ENCODE measurements at regions not wholly inside any gene's neighbourhood (a gene's known extent, or its start where the extent isn't known, plus 50 kb on each side); places are given as distances from the start of the nearest gene placed in this dataset.

- H3K27ac Mint-ChIP-seq: no peak overlapping the region
- no peaks in the 10 kb centered on the region for H3K36me3 Mint-ChIP-seq (ENCODE audit: low read depth)
- ATAC-seq (replicated peaks): no peak
- no peaks in the 10 kb centered on the region for H3K27me3 Mint-ChIP-seq
- no peak overlapping the region for H3K4me3 Mint-ChIP-seq
- H3K4me1 Mint-ChIP-seq: no peaks in the 10 kb centered on the region
- H3K9me3 Mint-ChIP-seq: peaks cover 15% of the 10 kb centered on the region
Measured at GRCh38 chr6:9492790-9493189, 922.1 kb downstream of the TFAP2A start.

DNA sequence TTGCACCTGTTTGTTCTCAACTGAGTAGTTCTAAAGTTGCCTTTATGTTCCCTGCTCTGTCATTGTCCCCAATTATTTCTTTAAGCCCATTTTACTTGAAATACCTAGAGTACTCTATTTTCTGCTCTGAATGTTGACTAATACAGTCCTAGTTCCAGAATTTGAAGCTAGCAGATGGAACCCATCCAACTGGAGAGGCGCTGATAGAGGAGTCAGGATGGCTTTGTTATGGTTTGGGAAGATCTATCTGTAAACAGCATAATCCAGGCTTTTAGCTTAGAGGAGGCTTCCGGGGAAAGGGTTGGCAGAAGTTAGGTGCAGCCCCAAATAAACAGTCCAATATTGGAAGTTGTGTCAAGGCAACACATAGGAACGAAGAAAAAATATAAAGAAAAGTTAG, 927.7 kb downstream of the TFAP2A start:
- H3K27me3 Mint-ChIP-seq: no peaks in the 10 kb centered on the region
- no peaks in the 10 kb centered on the region for H3K36me3 Mint-ChIP-seq (ENCODE audit: low read depth)
- peaks cover 4% of the 10 kb centered on the region for H3K9me3 Mint-ChIP-seq
- H3K4me1 Mint-ChIP-seq: no peaks in the 10 kb centered on the region
- no peak for ATAC-seq (replicated peaks)
- H3K4me3 Mint-ChIP-seq: no peak overlapping the region
- H3K27ac Mint-ChIP-seq: no peak overlapping the region

DNA sequence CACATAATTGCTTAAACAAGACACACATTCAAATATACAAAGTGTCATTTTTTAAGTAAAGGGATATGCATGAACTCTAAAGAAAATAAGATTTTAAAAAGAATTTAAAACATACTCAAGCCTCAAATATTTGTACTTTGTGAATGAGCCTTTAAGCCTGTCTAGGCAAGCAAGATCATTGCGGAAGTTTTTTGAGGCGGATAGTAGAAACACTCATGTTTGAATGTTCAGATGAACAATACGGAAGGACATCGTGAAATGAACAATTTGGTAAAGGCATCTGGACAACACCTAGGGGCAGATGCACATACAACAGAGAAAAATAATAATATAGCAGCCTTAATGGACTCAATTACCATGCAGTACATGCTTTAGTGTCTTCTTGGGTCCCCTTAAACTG, 928.9 kb downstream of the TFAP2A start:
- Mint-ChIP-seq H3K36me3 (ENCODE audit: low read depth) (no peaks in the 10 kb centered on the region), H3K9me3 (peaks cover 8% of the 10 kb centered on the region), H3K4me1 (no peaks in the 10 kb centered on the region), H3K27ac (no peak overlapping the region), H3K27me3 (no peaks in the 10 kb centered on the region), H3K4me3 (no peak overlapping the region)
- no peak for ATAC-seq (replicated peaks)

GRCh38 chr6:9484686-9485085, 930.2 kb downstream of the TFAP2A start:
- no peaks in the 10 kb centered on the region for H3K4me1 Mint-ChIP-seq
- no peak overlapping the region for H3K27ac Mint-ChIP-seq
- H3K36me3 Mint-ChIP-seq (ENCODE audit: low read depth): no peaks in the 10 kb centered on the region
- H3K4me3 Mint-ChIP-seq: no peak overlapping the region
- H3K27me3 Mint-ChIP-seq: no peaks in the 10 kb centered on the region
- peaks cover 9% of the 10 kb centered on the region for H3K9me3 Mint-ChIP-seq
- no peak for ATAC-seq (replicated peaks)

- H3K27me3 Mint-ChIP-seq: no peaks in the 10 kb centered on the region
- H3K36me3 Mint-ChIP-seq (ENCODE audit: low read depth): no peaks in the 10 kb centered on the region
- H3K4me1 Mint-ChIP-seq: no peaks in the 10 kb centered on the region
- H3K9me3 Mint-ChIP-seq: peaks cover 7% of the 10 kb centered on the region
- no peak overlapping the region for H3K27ac Mint-ChIP-seq
- no peak overlapping the region for H3K4me3 Mint-ChIP-seq
- no peak for ATAC-seq (replicated peaks)
Measured at GRCh38 chr6:9484091-9484490, 930.8 kb downstream of the TFAP2A start.

DNA sequence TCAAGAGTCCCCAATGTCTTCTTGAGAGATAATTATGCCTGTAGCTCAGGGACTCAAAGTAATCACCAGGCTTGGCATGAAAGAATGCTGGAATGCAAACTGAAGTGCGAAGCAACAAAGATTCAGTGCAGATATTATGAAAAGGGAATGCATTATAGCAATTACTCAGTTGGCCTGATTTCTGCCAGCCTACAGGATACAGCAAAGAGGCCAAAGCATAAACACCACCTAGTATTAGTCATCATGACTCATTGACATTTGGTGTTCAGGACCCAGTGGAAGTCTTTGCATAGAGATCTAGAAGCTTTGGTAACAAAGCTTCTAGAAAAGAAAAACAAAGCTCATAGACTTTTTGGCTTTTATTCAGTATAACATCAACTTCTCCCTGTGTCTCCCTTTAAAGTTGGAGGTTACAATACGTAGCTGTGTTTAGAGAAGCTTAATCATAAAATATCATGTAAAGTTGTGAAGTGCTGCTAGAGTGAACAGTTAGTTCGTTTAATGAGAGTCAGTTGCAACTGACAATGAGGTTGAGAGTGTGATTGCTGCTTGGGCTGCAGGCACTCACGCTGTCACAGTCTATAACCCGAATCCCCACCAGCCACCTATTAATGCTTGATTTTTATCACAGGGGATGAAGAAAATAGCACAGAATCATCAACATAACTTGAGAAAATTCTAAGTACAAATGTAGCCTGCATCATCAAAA, 932.7 kb downstream of the TFAP2A start:
- Mint-ChIP-seq H3K27me3 (no peaks in the 10 kb centered on the region), H3K36me3 (ENCODE audit: low read depth) (no peaks in the 10 kb centered on the region), H3K4me3 (no peak overlapping the region), H3K9me3 (peaks cover 7% of the 10 kb centered on the region), H3K4me1 (no peaks in the 10 kb centered on the region), H3K27ac (no peak overlapping the region)
- no peak for ATAC-seq (replicated peaks)

DNA sequence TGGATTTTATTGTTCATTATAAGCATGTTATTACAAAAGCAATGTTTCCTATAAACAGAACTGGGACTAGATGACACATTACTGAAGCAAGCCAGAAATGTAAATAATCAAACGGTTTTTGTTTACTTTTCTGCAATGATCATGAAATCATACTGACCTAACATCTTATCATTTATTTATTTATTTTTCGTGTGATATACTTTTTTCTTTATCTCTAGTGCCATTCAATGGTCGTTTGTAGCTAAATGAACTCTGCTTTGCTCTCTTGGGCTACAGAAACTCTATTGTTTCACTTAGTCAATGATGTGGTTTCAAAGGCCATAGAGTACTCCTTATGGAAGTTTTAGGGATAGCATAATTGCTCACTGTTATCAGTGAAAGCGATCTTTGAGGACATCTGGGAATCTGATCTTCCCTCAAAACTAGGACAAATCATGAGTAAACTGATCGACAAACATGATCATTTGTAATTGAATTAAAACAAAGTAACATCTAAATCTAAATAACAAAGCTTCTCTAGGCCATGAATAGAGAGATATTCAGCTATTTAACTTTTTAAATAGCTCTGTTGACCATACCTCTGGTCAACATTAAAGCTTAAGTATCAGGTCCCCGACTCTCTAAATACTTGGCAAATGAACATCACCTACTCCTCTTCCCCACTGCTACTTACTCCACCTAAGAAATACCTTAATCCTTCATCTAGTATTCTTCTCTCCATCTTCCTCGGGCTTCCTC, 933.4 kb downstream of the TFAP2A start:
- Mint-ChIP-seq H3K9me3 (peaks cover 7% of the 10 kb centered on the region), H3K36me3 (ENCODE audit: low read depth) (no peaks in the 10 kb centered on the region), H3K4me3 (no peak overlapping the region), H3K27ac (no peak overlapping the region), H3K27me3 (no peaks in the 10 kb centered on the region), H3K4me1 (no peaks in the 10 kb centered on the region)
- ATAC-seq (replicated peaks): no peak

DNA sequence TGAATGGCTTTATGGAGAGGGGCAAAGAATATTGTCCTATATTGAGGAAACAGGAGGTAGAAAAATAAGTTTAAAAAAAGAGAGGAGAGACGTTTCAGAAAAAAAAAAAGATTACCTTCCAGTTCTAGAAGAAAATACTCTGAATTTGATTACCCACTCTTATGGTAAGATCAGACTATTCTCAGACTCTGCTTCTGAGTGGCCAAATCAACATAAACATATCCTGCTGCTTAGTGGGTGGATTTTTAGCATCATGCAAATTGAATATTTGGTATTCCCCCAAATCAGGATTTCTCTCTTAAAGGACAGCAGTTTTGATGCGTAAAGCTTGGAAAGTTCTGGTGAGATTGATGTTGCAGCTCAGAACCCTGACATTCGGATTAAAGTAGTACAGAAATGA, 946.6 kb downstream of the TFAP2A start:
- ATAC-seq (replicated peaks): no peak
- Mint-ChIP-seq H3K4me1 (no peaks in the 10 kb centered on the region), H3K27me3 (no peaks in the 10 kb centered on the region), H3K9me3 (peaks cover 4% of the 10 kb centered on the region), H3K36me3 (ENCODE audit: low read depth) (no peaks in the 10 kb centered on the region), H3K4me3 (no peak overlapping the region), H3K27ac (no peak overlapping the region)

GRCh38 chr6:9467741-9468140, 947.1 kb downstream of the TFAP2A start:
- Mint-ChIP-seq H3K36me3 (ENCODE audit: low read depth) (no peaks in the 10 kb centered on the region), H3K4me1 (no peaks in the 10 kb centered on the region), H3K4me3 (no peak overlapping the region), H3K27me3 (no peaks in the 10 kb centered on the region), H3K9me3 (peaks cover 4% of the 10 kb centered on the region), H3K27ac (no peak overlapping the region)
- no peak for ATAC-seq (replicated peaks)

GRCh38 chr6:9464583-9464982, 950.3 kb downstream of the TFAP2A start:
- H3K36me3 Mint-ChIP-seq (ENCODE audit: low read depth): no peaks in the 10 kb centered on the region
- H3K4me1 Mint-ChIP-seq: no peaks in the 10 kb centered on the region
- no peak overlapping the region for H3K27ac Mint-ChIP-seq
- peaks cover 11% of the 10 kb centered on the region for H3K9me3 Mint-ChIP-seq
- H3K27me3 Mint-ChIP-seq: no peaks in the 10 kb centered on the region
- ATAC-seq (replicated peaks): no peak
- no peak overlapping the region for H3K4me3 Mint-ChIP-seq

- Mint-ChIP-seq H3K27me3 (no peaks in the 10 kb centered on the region), H3K27ac (no peak overlapping the region), H3K9me3 (peaks cover 11% of the 10 kb centered on the region), H3K4me3 (no peak overlapping the region), H3K4me1 (no peaks in the 10 kb centered on the region), H3K36me3 (ENCODE audit: low read depth) (no peaks in the 10 kb centered on the region)
- no peak for ATAC-seq (replicated peaks)
Measured at GRCh38 chr6:9463311-9463710, 951.6 kb downstream of the TFAP2A start.

DNA sequence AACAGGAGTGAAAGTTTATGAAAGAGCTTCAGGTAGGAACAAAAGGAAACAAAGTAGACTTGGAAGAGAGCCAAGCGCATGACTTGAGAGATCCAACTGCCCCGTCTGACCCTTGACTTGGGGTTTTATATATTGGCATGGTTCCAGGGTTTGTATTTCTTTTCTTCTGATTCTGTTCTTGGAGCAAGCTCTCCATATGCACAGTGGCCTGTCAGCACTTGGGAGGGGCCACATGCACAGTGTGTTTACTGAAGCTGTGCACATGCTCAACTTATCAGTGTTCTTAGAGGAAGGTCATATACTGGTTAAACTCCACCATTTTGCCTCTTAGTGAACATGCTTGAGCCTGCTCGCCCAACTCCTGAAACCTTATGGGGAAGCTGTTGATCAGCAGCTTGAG, 953.7 kb downstream of the TFAP2A start:
- ATAC-seq (replicated peaks): no peak
- Mint-ChIP-seq H3K27me3 (no peaks in the 10 kb centered on the region), H3K36me3 (ENCODE audit: low read depth) (no peaks in the 10 kb centered on the region), H3K9me3 (peaks cover 6% of the 10 kb centered on the region), H3K4me1 (no peaks in the 10 kb centered on the region), H3K27ac (no peak overlapping the region), H3K4me3 (no peak overlapping the region)

GRCh38 chr6:9458424-9458823, 956.5 kb downstream of the TFAP2A start:
- Mint-ChIP-seq H3K27me3 (no peaks in the 10 kb centered on the region), H3K9me3 (peaks cover 6% of the 10 kb centered on the region), H3K27ac (no peak overlapping the region), H3K4me1 (no peaks in the 10 kb centered on the region), H3K4me3 (no peak overlapping the region), H3K36me3 (ENCODE audit: low read depth) (no peaks in the 10 kb centered on the region)
- no peak for ATAC-seq (replicated peaks)

DNA sequence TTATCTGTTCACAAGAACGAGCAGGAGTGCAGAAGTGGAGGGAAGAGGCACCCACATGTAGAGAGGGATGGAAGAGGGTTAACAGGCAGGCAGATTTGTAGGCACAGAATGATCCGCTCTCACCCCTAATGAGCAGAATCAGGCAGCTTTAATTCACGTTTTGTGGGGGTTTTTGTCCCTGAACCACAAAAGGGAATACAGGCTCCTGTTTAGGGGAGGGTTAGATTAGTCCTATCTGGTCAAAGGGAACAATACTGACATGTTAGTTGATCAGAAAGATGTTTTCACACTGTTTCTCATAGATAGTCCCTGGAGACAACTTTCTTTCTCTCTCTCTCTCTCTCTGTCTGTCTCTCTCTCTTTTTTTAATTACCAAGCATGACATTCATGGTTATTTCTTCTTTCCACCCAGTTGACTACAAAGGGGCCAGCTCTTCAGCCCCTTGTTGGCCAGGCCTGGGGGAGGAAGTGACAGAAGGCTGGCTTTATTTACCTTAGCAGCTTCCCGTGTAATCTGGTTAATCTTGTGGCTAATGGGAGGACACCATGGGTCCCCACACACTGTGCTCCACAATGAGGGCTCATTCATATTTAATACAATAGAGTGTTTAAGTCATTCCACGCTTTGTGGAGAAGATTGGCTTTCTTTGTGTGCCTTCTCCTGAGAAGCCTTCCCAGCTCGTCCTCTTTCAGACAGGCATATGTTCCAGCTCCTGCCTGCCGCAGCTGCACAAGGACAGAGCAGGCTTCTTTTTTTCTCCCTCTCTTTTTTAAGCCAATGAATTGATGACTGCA, 958.8 kb downstream of the TFAP2A start:
- Mint-ChIP-seq H3K4me1 (no peaks in the 10 kb centered on the region), H3K27me3 (no peaks in the 10 kb centered on the region), H3K36me3 (ENCODE audit: low read depth) (no peaks in the 10 kb centered on the region), H3K4me3 (no peak overlapping the region), H3K9me3 (peaks cover 3% of the 10 kb centered on the region), H3K27ac (no peak overlapping the region)
- no peak for ATAC-seq (replicated peaks)

All from activated T-helper 17 cell treated with anti-CD3 and anti-CD28 coated beads, Interleukin-2, amount 50 U/mL, for 72 hours (primary cell).